ENCODE measurements at regions not wholly inside any gene's neighbourhood (a gene's known extent, or its start where the extent isn't known, plus 50 kb on each side); places are given as distances from the start of the nearest gene placed in this dataset.

DNA sequence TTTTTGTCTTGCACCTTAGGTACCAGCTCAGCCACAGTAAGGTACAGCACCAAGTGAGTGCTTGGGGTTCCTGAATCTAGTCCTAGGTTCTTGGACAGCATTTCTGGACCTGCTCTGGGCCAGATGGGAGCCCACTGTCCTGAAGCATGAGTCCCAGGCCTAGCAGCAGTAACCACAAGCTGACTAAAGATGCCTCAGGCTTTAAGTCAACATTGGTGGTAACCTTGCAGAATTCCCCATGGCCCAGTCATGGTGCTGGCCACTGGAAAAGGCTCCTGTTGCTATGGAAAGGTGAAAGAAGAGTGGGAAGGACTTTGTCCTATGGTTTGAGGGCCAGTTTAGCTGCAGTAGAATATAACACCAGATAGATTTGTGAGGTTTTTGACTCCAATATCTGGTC lies 86.9 kb upstream of the CLEC14A start:
- H3K79me2 ChIP-seq (ENCODE audit: low read depth) = no peaks in the 10 kb centered on the region
- H3F3A ChIP-seq (ENCODE audit: insufficient read depth, low read depth) = no peaks in the 10 kb centered on the region
- no peaks in the 10 kb centered on the region for H3K9me3 ChIP-seq (ENCODE audit: insufficient read depth, low read depth)
- H3K4me2 ChIP-seq = no peak overlapping the region
- no peaks in the 10 kb centered on the region; the same call in 1 of the 2 replicates for H3K9me2 ChIP-seq (ENCODE audit: insufficient read depth)
- no peak overlapping the region for H3K4me3 ChIP-seq
- no peaks in the 10 kb centered on the region for H3K36me3 ChIP-seq (ENCODE audit: low read depth)
- H2AFZ ChIP-seq = no peak overlapping the region
- no peak overlapping the region for H3K27ac ChIP-seq
- intact Hi-C loops (cut with micrococcal nuclease; ENCODE audit: unreplicated experiment) = no loop called here
- ChIA-PET CTCF (no interaction called here), POLR2A (ENCODE audit: unreplicated experiment) (no interaction called here)
- TF ChIP-seq CTCF (conservative IDR thresholded peaks at IDR 0.05) (no peak), EZH2 (IDR thresholded peaks at IDR 0.05; ENCODE audit: low read depth) (no peak)
- BruUV-seq (replicated peaks) = no TSS peak
- peak; percentile 9 to 50 for DNase-seq
- no peaks in the 10 kb centered on the region for H3K27me3 ChIP-seq (ENCODE audit: insufficient read depth, low read depth)
- no peaks in the 10 kb centered on the region for H4K20me1 ChIP-seq (ENCODE audit: insufficient read depth)
- no peaks in the 10 kb centered on the region; the same call in 1 of the 2 replicates for H3K4me1 ChIP-seq (replicated peaks; ENCODE audit: insufficient read depth)

GRCh38 chr14:38339696-38340095 lies 83.8 kb upstream of the CLEC14A start:
- H3K27ac ChIP-seq = no peak overlapping the region
- no peak overlapping the region for H3K4me3 ChIP-seq
- TF ChIP-seq CTCF (conservative IDR thresholded peaks at IDR 0.05) (no peak), EZH2 (IDR thresholded peaks at IDR 0.05; ENCODE audit: low read depth) (no peak)
- H3F3A ChIP-seq (ENCODE audit: insufficient read depth, low read depth) = no peaks in the 10 kb centered on the region
- intact Hi-C loops (cut with micrococcal nuclease; ENCODE audit: unreplicated experiment) = no loop called here
- no peaks in the 10 kb centered on the region for H3K36me3 ChIP-seq (ENCODE audit: low read depth)
- H4K20me1 ChIP-seq (ENCODE audit: insufficient read depth) = no peaks in the 10 kb centered on the region
- BruUV-seq (replicated peaks) = no TSS peak
- no peak overlapping the region for H3K4me2 ChIP-seq
- DNase-seq = no peak
- H3K9me2 ChIP-seq (ENCODE audit: insufficient read depth) = no peaks in the 10 kb centered on the region; the same call in 1 of the 2 replicates
- H3K27me3 ChIP-seq (ENCODE audit: insufficient read depth, low read depth) = no peaks in the 10 kb centered on the region
- no peak overlapping the region for H2AFZ ChIP-seq
- H3K4me1 ChIP-seq (replicated peaks; ENCODE audit: insufficient read depth) = no peaks in the 10 kb centered on the region; the same call in 1 of the 2 replicates
- H3K79me2 ChIP-seq (ENCODE audit: low read depth) = no peaks in the 10 kb centered on the region
- CTCF ChIA-PET = no interaction called here
- POLR2A ChIA-PET (ENCODE audit: unreplicated experiment) = no interaction called here
- H3K9me3 ChIP-seq (ENCODE audit: insufficient read depth, low read depth) = no peaks in the 10 kb centered on the region

GRCh38 chr14:38336298-38336697 lies 80.4 kb upstream of the CLEC14A start:
- TF ChIP-seq CTCF (conservative IDR thresholded peaks at IDR 0.05) (no peak), EZH2 (IDR thresholded peaks at IDR 0.05; ENCODE audit: low read depth) (no peak)
- Histone ChIP-seq H3F3A (ENCODE audit: insufficient read depth, low read depth) (no peaks in the 10 kb centered on the region), H3K4me1 (replicated peaks; ENCODE audit: insufficient read depth) (no peaks in the 10 kb centered on the region), H3K4me2 (no peak overlapping the region), H3K27me3 (ENCODE audit: insufficient read depth, low read depth) (no peaks in the 10 kb centered on the region), H3K4me3 (no peak overlapping the region), H3K9me2 (ENCODE audit: insufficient read depth) (no peaks in the 10 kb centered on the region; the same call in 1 of the 2 replicates), H3K36me3 (ENCODE audit: low read depth) (no peaks in the 10 kb centered on the region), H2AFZ (no peak overlapping the region), H3K9me3 (ENCODE audit: insufficient read depth, low read depth) (no peaks in the 10 kb centered on the region), H4K20me1 (ENCODE audit: insufficient read depth) (no peaks in the 10 kb centered on the region), H3K27ac (no peak overlapping the region), H3K79me2 (ENCODE audit: low read depth) (no peaks in the 10 kb centered on the region)
- BruUV-seq (replicated peaks) = no TSS peak
- ChIA-PET POLR2A (ENCODE audit: unreplicated experiment) (no interaction called here), CTCF (no interaction called here)
- no peak for DNase-seq
- intact Hi-C loops (cut with micrococcal nuclease; ENCODE audit: unreplicated experiment) = no loop called here
